ENCODE measurements at regions not wholly inside any gene's neighbourhood (a gene's known extent, or its start where the extent isn't known, plus 50 kb on each side); places are given as distances from the start of the nearest gene placed in this dataset.

DNA sequence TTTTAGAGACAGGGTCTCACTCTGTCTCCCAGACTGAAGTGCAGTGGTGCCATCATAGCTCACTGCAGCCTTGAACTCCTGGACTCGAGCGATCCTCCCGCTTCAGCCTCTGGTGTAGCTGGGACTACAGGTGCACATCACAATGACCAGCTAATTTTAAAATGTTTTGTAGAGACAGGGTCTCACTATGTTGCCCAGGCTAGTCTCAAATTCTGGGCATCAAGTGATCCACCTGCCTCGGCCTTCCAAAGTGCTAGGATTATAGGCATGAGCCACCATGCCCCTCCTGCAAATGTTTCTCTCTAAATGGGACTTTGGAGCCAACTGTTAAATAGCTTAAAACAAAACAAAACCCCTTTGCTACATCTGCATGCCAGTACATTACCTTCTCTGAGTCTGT is 82.2 kb upstream of the BRD7 start:
- TF ChIP-seq EZH2 (IDR thresholded peaks at IDR 0.05; ENCODE audit: borderline replicate concordance, insufficient read depth, low read depth, low read length, poor library complexity, severe bottlenecking), result no peak
- TF ChIP-seq, protein P1, sequence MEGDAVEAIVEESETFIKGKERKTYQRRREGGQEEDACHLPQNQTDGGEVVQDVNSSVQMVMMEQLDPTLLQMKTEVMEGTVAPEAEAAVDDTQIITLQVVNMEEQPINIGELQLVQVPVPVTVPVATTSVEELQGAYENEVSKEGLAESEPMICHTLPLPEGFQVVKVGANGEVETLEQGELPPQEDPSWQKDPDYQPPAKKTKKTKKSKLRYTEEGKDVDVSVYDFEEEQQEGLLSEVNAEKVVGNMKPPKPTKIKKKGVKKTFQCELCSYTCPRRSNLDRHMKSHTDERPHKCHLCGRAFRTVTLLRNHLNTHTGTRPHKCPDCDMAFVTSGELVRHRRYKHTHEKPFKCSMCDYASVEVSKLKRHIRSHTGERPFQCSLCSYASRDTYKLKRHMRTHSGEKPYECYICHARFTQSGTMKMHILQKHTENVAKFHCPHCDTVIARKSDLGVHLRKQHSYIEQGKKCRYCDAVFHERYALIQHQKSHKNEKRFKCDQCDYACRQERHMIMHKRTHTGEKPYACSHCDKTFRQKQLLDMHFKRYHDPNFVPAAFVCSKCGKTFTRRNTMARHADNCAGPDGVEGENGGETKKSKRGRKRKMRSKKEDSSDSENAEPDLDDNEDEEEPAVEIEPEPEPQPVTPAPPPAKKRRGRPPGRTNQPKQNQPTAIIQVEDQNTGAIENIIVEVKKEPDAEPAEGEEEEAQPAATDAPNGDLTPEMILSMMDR (IDR thresholded peaks at IDR 0.05), result no peak
